ENCODE measurements at regions not wholly inside any gene's neighbourhood (a gene's known extent, or its start where the extent isn't known, plus 50 kb on each side); places are given as distances from the start of the nearest gene placed in this dataset.

GRCh38 chr10:20966426-20966825, 69.3 kb upstream of the NEBL start:
- Mint-ChIP-seq H3K27me3 (ENCODE audit: low read depth) (peaks cover 2% of the 10 kb centered on the region), H3K9me3 (peaks cover 8% of the 10 kb centered on the region), H3K27ac (no peak overlapping the region), H3K4me1 (peaks cover 3% of the 10 kb centered on the region), H3K4me3 (no peak overlapping the region), H3K36me3 (no peaks in the 10 kb centered on the region)
- TF ChIP-seq, protein P1, sequence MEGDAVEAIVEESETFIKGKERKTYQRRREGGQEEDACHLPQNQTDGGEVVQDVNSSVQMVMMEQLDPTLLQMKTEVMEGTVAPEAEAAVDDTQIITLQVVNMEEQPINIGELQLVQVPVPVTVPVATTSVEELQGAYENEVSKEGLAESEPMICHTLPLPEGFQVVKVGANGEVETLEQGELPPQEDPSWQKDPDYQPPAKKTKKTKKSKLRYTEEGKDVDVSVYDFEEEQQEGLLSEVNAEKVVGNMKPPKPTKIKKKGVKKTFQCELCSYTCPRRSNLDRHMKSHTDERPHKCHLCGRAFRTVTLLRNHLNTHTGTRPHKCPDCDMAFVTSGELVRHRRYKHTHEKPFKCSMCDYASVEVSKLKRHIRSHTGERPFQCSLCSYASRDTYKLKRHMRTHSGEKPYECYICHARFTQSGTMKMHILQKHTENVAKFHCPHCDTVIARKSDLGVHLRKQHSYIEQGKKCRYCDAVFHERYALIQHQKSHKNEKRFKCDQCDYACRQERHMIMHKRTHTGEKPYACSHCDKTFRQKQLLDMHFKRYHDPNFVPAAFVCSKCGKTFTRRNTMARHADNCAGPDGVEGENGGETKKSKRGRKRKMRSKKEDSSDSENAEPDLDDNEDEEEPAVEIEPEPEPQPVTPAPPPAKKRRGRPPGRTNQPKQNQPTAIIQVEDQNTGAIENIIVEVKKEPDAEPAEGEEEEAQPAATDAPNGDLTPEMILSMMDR (IDR thresholded peaks at IDR 0.05; ENCODE audit: unreplicated experiment): no peak
- DNase-seq (ENCODE audit: low spot score in 2 of 2, unreplicated experiment in 2 of 2): no peak

DNA sequence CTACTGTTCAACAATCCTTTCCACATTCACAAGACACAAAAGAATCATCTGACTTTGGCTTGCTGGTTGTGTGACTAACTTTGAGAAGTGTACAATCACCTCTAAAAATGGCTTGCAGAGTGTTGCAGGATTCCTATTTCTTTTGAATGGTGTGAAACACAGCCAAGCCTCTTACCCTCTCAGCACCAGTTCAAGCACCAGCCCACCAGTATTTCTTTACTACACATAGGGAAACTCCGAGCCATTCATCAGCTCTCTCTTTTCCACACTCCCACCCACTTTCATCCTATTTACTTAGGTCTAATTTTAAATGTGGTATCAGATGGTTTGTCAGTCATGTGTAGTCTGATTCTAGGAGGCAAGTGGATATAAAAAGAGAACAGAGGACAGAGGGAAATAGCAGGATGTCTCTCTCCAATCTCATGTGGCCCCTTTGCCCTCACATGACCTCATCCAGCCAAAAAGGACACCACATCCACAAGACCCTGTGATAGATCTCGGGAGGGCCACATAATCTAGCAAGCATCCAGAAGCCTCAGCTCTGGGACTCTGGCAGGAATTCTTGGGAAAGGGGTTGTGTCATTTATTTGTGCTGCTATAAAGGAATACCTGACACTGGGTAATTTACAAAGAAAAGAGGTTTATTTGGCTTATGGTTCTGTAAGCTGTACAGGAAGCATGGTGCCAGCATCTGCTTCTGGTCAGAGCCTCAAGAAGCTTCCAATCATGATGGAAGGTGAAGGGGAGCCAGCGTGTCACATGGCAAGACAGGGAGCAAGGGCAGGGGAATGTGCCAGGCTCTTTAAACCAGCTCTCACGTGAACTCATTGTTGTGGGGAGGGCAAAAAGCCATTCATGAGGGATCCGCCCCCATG, 66.8 kb upstream of the NEBL start:
- Mint-ChIP-seq H3K27ac (no peak overlapping the region), H3K4me1 (peaks cover 5% of the 10 kb centered on the region), H3K27me3 (ENCODE audit: low read depth) (peaks cover 2% of the 10 kb centered on the region), H3K36me3 (no peaks in the 10 kb centered on the region), H3K4me3 (no peak overlapping the region), H3K9me3 (peaks cover 8% of the 10 kb centered on the region)
- DNase-seq (ENCODE audit: low spot score in 2 of 2, unreplicated experiment in 2 of 2): no peak
- TF ChIP-seq, protein P1 (IDR thresholded peaks at IDR 0.05; ENCODE audit: unreplicated experiment): no peak

- Mint-ChIP-seq H3K27ac (no peak overlapping the region), H3K4me3 (no peak overlapping the region), H3K4me1 (peaks cover 11% of the 10 kb centered on the region), H3K36me3 (no peaks in the 10 kb centered on the region), H3K9me3 (peaks cover 8% of the 10 kb centered on the region), H3K27me3 (ENCODE audit: low read depth) (peaks cover 2% of the 10 kb centered on the region)
- no peak for DNase-seq (ENCODE audit: low spot score in 2 of 2, unreplicated experiment in 2 of 2)
- TF ChIP-seq, protein P1 (IDR thresholded peaks at IDR 0.05; ENCODE audit: unreplicated experiment): no peak
Measured at GRCh38 chr10:20963056-20963455, 65.9 kb upstream of the NEBL start.

DNA sequence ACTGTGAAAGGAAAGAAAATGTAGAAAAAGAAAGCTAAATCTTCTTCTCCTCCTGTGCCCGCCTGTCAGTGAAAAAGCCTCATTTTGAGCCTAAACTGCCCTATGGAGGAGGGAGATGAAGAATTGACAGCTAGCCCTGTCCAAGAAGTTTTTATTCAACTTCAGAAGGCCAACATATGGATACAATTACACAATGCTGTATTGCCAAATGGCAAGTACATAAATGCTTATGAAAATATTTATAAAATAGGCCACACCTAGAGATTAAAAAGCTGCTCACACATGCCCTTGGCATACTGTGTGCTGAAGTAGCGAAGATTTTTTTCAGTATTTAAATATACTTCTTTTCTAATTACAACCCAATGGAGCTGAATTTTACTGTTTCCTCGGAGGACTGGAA, 65.1 kb upstream of the NEBL start:
- H3K27me3 Mint-ChIP-seq (ENCODE audit: low read depth): no peaks in the 10 kb centered on the region
- peaks cover 14% of the 10 kb centered on the region for H3K4me1 Mint-ChIP-seq
- H3K36me3 Mint-ChIP-seq: no peaks in the 10 kb centered on the region
- TF ChIP-seq, protein P1 (IDR thresholded peaks at IDR 0.05; ENCODE audit: unreplicated experiment): no peak
- peaks cover 8% of the 10 kb centered on the region for H3K9me3 Mint-ChIP-seq
- no peak overlapping the region for H3K27ac Mint-ChIP-seq
- no peak overlapping the region for H3K4me3 Mint-ChIP-seq
- DNase-seq (ENCODE audit: low spot score in 2 of 2, unreplicated experiment in 2 of 2): no peak

DNA sequence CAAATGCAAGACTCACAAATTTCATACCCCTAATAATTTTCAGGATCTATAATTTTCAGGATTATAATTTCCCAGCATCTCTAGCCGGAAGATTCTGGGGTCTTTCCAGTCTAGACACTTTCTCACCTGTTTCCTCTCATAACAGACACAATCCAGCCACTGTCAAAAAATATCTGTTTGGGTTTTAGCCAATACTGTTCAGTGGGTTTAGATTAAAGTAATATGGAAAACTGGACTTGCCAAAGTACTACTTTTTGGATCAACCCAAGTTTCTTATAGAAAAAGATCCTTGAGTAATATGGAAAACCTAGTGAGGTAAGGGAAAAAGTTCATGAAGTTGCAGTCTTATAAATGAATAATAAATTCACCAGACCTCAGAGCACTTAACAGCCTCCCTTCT, 62.1 kb upstream of the NEBL start:
- TF ChIP-seq, protein P1 (IDR thresholded peaks at IDR 0.05; ENCODE audit: unreplicated experiment): no peak
- Mint-ChIP-seq H3K4me3 (no peak overlapping the region), H3K4me1 (peaks cover 41% of the 10 kb centered on the region), H3K36me3 (no peaks in the 10 kb centered on the region), H3K27me3 (ENCODE audit: low read depth) (no peaks in the 10 kb centered on the region), H3K9me3 (no peaks in the 10 kb centered on the region), H3K27ac (no peak overlapping the region)
- DNase-seq (ENCODE audit: low spot score in 2 of 2, unreplicated experiment in 2 of 2): no peak
